Natural killer cell (primary cell): ENCODE measurements at regions not wholly inside any gene's neighbourhood (a gene's known extent, or its start where the extent isn't known, plus 50 kb on each side); places are given as distances from the start of the nearest gene placed in this dataset.

ENCODE experiments used
- ATAC-seq, 3 donors: fragments of 150-1000 bp in 2 of 3; fragments of 200-7000 bp in 1 of 3; cut with Tn5 transposase; 1 replicate in 1 of 3; 2 replicates in 2 of 3; pipeline ENCODE4 v1.10.0; 2021; ENCODE audit warnings: mild to moderate bottlenecking in 2 of 3, moderate library complexity in 2 of 3
- DNase-seq, 2 donors: peaks; one replicate each; pipeline versions ENCODE4 v3.0.0 to v3.0.0-alpha.2; 2013 to 2021; ENCODE audit warnings: mixed read lengths in 1 of 2
- H3K27ac ChIP-seq: one replicate; pipeline ENCODE4 v1.5.1; 2013; ENCODE audit warnings: mild to moderate bottlenecking, low read length
- H3K27me3 ChIP-seq: one replicate; pipeline ENCODE4 v1.6.1; 2013; ENCODE audit warnings: low read length; ENCODE audit not compliant: control insufficient read depth, insufficient read depth
- H3K36me3 ChIP-seq: one replicate; pipeline ENCODE4 v1.6.1; 2013; ENCODE audit warnings: low read length; ENCODE audit not compliant: control insufficient read depth, insufficient read depth
- H3K4me1 ChIP-seq: one replicate; pipeline ENCODE4 v1.6.1; 2013; ENCODE audit warnings: low read length; ENCODE audit not compliant: control insufficient read depth, insufficient read depth
- H3K4me3 ChIP-seq: one replicate; pipeline ENCODE4 v1.5.1; 2013; ENCODE audit warnings: low read length
- H3K9me3 ChIP-seq: one replicate; pipeline ENCODE4 v1.6.1; 2013; ENCODE audit warnings: low read length; ENCODE audit not compliant: control insufficient read depth, insufficient read depth
- H3K27ac Mint-ChIP-seq, 2 donors: one replicate each; pipeline ENCODE4 v1.8.0; 2022; ENCODE audit warnings: mild to moderate bottlenecking in 2 of 2, mixed read lengths in 2 of 2, moderate library complexity in 1 of 2
- H3K27me3 Mint-ChIP-seq, 2 donors: one replicate each; pipeline ENCODE4 v1.8.0; 2022; ENCODE audit warnings: low read depth in 2 of 2, mixed read lengths in 2 of 2
- H3K36me3 Mint-ChIP-seq: one replicate; pipeline ENCODE4 v1.8.0; 2022; ENCODE audit warnings: mixed read lengths
- H3K4me1 Mint-ChIP-seq, 2 donors: one replicate each; pipeline ENCODE4 v1.8.0; 2022; ENCODE audit warnings: mixed read lengths in 2 of 2
- H3K4me3 Mint-ChIP-seq: one replicate; pipeline ENCODE4 v1.8.0; 2022; ENCODE audit warnings: mild to moderate bottlenecking, moderate library complexity, mixed read lengths
- H3K9me3 Mint-ChIP-seq, 2 donors: one replicate each; pipeline ENCODE4 v1.8.0; 2022; ENCODE audit warnings: mixed read lengths in 2 of 2
- CTCF ChIP-seq: fragments of 200-600 bp; IDR thresholded peaks from one replicate; pipeline ENCODE4 v1.8.0; 2022; ENCODE audit warnings: antibody characterized with exemption
- WGBS: methylation state at CpG from one replicate; pipeline ENCODE4 v1.1.7; 2013; ENCODE audit warnings: missing lambda C conversion rate; ENCODE audit not compliant: insufficient coverage; 5-methylcytosine and 5-hydroxymethylcytosine counted together
- intact Hi-C: fragments of 100-400 bp; cut with micrococcal nuclease; formaldehyde crosslinking; loops from one replicate; pipeline ENCODE4 v1.14.2; 2022

GRCh38 chr4:11506194-11506593, 77.5 kb upstream of the HS3ST1 start:
- TF ChIP-seq CTCF: no peak
- H3K36me3 Mint-ChIP-seq: no peaks in the 10 kb centered on the region
- no peak overlapping the region for H3K27ac ChIP-seq
- peaks cover 4 to 7% of the 10 kb centered on the region in 2 donors for H3K27me3 Mint-ChIP-seq
- ATAC-seq (no peak), DNase-seq (no peak)
- intact Hi-C loops: no loop called here
- H3K4me1 Mint-ChIP-seq: no peaks in the 10 kb centered on the region
- H3K27me3 ChIP-seq: no peaks in the 10 kb centered on the region
- no peaks in the 10 kb centered on the region for H3K36me3 ChIP-seq
- peaks cover 0 to 8% of the 10 kb centered on the region in 2 donors for H3K9me3 Mint-ChIP-seq
- no peaks in the 10 kb centered on the region for H3K4me1 ChIP-seq
- H3K9me3 ChIP-seq: no peaks in the 10 kb centered on the region
- H3K4me3 ChIP-seq: no peak overlapping the region
- WGBS: 94% methylated on average over 4 of the region's 4 CpGs
- H3K4me3 Mint-ChIP-seq: no peak overlapping the region
- no peak overlapping the region for H3K27ac Mint-ChIP-seq

GRCh38 chr4:11505221-11505971, 76.7 kb upstream of the HS3ST1 start:
- H3K27ac Mint-ChIP-seq: no peak overlapping the region
- WGBS: 45% methylated on average over 3 of the region's 5 CpGs
- no peak for DNase-seq

GRCh38 chr4:11503166-11503565, 74.5 kb upstream of the HS3ST1 start:
- ATAC-seq: no peak
- intact Hi-C loops: no loop called here
- DNase-seq: no peak
- H3K4me1 Mint-ChIP-seq: no peaks in the 10 kb centered on the region
- H3K27ac ChIP-seq: no peak overlapping the region
- WGBS: 97% methylated on average over 3 of the region's 3 CpGs
- no peaks in the 10 kb centered on the region for H3K27me3 ChIP-seq
- H3K4me1 ChIP-seq: no peaks in the 10 kb centered on the region
- H3K36me3 ChIP-seq: no peaks in the 10 kb centered on the region
- H3K27ac Mint-ChIP-seq: no peak overlapping the region
- H3K27me3 Mint-ChIP-seq: peaks cover under 1 to 4% of the 10 kb centered on the region in 2 donors
- H3K36me3 Mint-ChIP-seq: no peaks in the 10 kb centered on the region
- H3K4me3 Mint-ChIP-seq: no peak overlapping the region
- no peak overlapping the region for H3K4me3 ChIP-seq
- peaks cover 0 to 4% of the 10 kb centered on the region in 2 donors for H3K9me3 Mint-ChIP-seq
- H3K9me3 ChIP-seq: no peaks in the 10 kb centered on the region
- TF ChIP-seq CTCF: no peak

More at GRCh38 chr4:11505221-11505971, 76.7 kb upstream of the HS3ST1 start:
- Histone ChIP-seq H3K27ac (no peak overlapping the region), H3K4me1 (no peaks in the 10 kb centered on the region), H3K36me3 (no peaks in the 10 kb centered on the region), H3K27me3 (no peaks in the 10 kb centered on the region), H3K4me3 (no peak overlapping the region), H3K9me3 (no peaks in the 10 kb centered on the region)
- Mint-ChIP-seq H3K4me3 (no peak overlapping the region), H3K9me3 (peaks cover 0 to 8% of the 10 kb centered on the region in 2 donors), H3K4me1 (no peaks in the 10 kb centered on the region), H3K36me3 (no peaks in the 10 kb centered on the region), H3K27me3 (peaks cover 4 to 7% of the 10 kb centered on the region in 2 donors)
- no peak for TF ChIP-seq CTCF
- ATAC-seq: no peak
- intact Hi-C loops: no loop called here

GRCh38 chr4:11497972-11498371, 69.3 kb upstream of the HS3ST1 start:
- no peak for ATAC-seq
- H3K36me3 Mint-ChIP-seq: no peaks in the 10 kb centered on the region
- TF ChIP-seq CTCF: no peak
- H3K36me3 ChIP-seq: no peaks in the 10 kb centered on the region
- H3K9me3 Mint-ChIP-seq: peaks cover 0 to 4% of the 10 kb centered on the region in 2 donors
- 96% methylated on average over 3 of the region's 3 CpGs for WGBS
- no peak for DNase-seq
- no peaks in the 10 kb centered on the region for H3K4me1 ChIP-seq
- no peak overlapping the region for H3K27ac Mint-ChIP-seq
- H3K27me3 Mint-ChIP-seq: peaks cover 5 to 7% of the 10 kb centered on the region in 2 donors
- no peaks in the 10 kb centered on the region for H3K9me3 ChIP-seq
- H3K4me3 ChIP-seq: no peak overlapping the region
- no peaks in the 10 kb centered on the region for H3K27me3 ChIP-seq
- intact Hi-C loops: no loop called here
- no peak overlapping the region for H3K4me3 Mint-ChIP-seq
- H3K4me1 Mint-ChIP-seq: no peaks in the 10 kb centered on the region
- no peak overlapping the region for H3K27ac ChIP-seq
